SHP77 (cell line): ENCODE measurements at regions not wholly inside any gene's neighbourhood (a gene's known extent, or its start where the extent isn't known, plus 50 kb on each side); places are given as distances from the start of the nearest gene placed in this dataset.

ENCODE experiments used
- DNase-seq, 2 experiments: peaks; one replicate each; lab custom pipeline; 2025; lab: John Stamatoyannopoulos, UW

GRCh38 chr10:126847666-126848065, 57.6 kb upstream of the DOCK1 start:
- no peak for DNase-seq

GRCh38 chr10:126849646-126850045, 55.6 kb upstream of the DOCK1 start:
- DNase-seq = no peak

- no peak for DNase-seq
Measured at GRCh38 chr10:126851414-126852108, 53.7 kb upstream of the DOCK1 start.

- DNase-seq = no peak
Measured at GRCh38 chr10:126854726-126855495, 50.3 kb upstream of the DOCK1 start.
